HG02970 (cell line): ENCODE measurements at regions not wholly inside any gene's neighbourhood (a gene's known extent, or its start where the extent isn't known, plus 50 kb on each side); places are given as distances from the start of the nearest gene placed in this dataset.

Experiments used
- ATAC-seq: cut with Tn5 transposase; IDR thresholded peaks from one replicate; pipeline ENCODE4 v1.9.1; 2021; ENCODE audit warnings: mild to moderate bottlenecking, moderate library complexity, moderate number of reproducible peaks; ENCODE audit not compliant: unreplicated experiment, low FRiP score

DNA sequence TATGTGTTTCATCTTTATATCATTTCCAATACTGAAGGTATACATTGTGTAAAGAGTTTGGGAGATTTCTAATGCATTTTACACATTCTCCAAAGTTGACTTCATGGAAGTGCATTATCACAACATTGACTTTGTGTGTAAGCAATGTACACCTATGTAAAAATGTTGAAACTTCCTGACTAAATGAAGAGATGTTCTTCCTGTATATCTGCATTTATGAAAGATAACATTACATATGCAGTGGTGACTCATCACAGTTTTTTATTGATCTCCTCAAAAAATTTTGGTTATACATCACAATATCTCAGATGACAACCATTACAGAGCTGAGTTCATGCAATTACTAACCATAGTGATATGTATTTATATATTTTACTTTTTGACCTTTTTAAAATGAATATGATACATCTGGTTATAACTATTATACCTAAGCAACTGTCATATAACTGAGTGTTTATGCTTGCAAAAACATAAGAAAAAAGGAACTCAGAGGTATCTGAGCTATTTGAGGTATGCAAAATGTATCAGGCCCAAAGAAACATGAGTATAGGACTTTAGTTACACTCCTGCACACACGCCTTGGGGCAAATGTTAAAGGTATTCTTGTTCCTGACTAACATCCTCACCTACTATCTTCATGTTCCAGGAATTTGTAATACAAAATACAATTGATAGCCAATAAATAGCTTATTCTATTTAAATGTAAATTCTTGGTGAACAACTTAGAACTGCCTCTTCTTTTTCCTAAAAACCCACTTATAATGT is 88.2 kb upstream of the OLFM3 start:
- ATAC-seq: no peak

DNA sequence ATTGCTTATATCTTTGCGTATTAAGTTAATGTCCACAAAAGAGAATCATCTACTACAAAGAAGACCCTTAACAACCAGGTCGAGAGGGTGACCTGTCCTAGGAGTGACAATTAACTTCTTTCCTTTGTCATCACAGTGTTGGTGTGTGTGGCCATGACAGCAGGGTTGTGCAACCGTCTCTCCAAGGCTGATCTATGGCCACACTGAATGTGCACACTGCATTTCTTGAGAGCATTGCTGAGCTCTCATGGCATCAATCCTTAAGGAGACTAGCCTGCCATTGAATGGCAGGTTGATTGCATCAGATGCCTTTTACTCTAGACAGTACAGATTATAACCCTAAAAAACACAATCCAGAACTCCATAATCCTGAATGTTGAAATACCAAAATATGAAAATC is 86.5 kb upstream of the OLFM3 start:
- ATAC-seq: no peak

DNA sequence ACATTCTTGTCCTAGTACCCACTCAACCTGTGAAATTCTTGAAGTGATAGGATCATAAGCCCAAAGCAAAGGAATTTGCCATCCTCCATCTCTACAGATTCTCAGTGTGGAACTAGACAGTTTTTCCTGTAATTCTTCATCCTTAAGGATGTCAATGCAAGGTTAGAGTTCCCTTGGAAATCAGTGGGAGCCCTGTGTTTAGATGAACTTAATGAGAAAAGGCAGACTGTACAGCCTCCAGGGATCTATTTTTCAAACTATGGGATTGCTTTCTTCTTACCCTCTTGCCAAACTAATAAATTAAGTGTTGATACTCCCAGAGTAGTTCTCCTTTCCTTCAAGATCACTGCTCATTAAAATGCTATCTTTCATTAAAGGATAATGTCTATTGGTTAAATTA is 78.1 kb upstream of the OLFM3 start:
- no peak for ATAC-seq

DNA sequence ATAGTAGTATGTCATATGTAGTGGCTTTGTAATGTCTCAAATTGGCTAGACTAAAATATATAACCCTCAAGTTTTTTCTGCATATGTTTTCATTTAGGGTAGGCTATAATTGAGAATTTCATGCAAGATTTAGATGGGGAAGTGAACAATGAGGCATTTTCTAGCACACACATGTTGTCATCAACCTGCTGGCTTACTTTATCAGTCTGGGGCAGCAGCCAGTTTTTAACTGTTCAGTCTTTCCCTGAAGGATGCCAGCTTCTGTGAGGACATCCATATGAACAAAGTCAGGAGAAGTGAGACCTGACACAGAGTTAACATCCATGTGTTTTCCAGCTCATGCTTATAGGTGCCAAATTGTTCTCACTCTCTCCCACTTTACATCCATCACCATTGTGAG is 74.7 kb upstream of the OLFM3 start:
- no peak for ATAC-seq

DNA sequence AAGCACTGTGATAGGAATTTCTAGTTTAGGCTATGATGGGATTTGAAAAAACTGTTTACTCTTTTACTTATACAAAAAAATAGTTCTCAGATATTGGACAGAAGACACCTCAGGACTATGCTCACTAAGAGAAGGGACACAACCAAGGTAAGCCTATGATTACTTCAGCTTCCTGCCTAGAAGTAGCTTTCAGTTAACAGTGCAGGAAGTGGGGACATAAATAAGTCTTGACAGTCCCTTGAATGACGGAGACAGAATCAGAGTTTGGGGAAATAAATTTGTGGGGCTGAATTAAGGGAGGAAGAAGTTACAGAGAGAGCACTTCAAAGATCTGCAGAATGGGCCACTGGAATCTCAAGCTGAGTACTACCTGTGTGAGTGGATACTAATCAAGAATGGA is 53.8 kb upstream of the OLFM3 start:
- ATAC-seq: no peak

DNA sequence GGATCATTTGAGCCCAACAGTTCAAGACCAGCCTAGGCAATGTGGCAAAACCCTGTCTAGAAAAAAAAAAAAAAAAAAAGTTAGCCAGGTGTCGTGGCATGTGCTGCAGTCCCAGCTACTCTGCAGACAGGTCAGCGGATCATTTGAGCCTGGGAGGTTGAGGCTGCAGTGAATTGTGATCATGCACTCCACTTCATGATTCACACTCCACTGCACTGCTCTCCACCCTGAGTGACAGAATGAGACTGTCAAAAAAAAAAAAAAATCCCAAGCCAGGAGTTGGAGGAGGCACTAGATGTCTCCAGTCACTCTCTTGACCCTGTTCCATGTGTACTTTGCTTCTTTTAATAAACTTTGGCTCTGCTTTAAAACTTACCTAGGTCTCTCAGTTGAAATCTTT is 51.0 kb upstream of the OLFM3 start:
- no peak for ATAC-seq
